ENCODE measurements at regions not wholly inside any gene's neighbourhood (a gene's known extent, or its start where the extent isn't known, plus 50 kb on each side); places are given as distances from the start of the nearest gene placed in this dataset.
"Not testable (repeated sequence)": the region's sequence is repeated elsewhere in the genome, so short reads cannot be mapped to it uniquely, and the experiment has no call there.

DNA sequence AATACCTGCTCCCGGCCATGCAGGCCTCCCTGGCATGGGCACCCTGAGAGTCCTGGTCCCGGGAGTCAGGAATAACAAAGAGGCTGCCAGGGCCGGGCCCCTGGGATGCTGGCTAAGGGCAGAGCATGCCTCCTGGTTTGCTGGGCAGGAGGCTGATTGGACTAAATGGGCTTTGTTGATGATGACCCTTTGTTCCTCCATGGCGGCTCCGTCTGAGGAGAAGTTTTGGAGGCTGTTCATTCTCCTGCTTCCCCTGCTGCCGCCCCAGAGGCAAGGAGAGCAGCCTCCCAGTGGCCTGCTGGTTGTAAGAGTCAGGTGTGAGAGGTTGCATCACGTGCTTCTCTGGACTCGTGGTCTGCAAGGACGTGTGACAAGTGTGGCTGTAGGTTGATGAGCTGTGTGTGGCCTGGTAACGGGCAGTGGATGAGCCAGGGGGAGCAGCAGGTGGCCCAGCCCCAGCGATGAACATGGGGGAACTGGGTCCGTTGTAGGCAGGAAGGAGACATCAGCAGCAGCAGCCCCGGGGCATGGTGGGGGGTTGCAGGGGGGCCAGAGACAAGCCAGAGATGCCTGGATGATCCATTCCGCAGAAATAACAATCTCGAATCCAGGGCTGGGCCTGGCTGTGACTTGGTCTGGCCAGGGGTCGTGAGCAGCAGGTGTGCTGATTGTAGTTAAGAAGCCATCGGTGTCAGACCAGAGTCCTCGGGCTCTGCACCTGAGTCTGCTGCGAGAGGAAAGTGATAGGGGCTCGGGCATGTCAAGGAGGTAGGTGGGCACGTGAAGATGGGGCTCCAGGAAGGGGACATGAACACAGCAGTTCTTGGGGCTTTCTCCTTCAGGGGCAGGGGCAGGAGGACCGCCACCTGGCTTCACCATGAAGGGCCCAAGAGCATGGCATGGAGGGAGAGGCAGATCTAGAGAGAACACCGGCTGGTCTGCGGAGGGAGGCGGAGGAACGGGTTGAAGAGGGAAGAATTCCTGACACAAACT, 101.4 kb downstream of the TNFRSF13B start:
- H3K79me1 ChIP-seq (ENCODE audit: insufficient read depth, low read depth, low read length, poor library complexity, severe bottlenecking) = no peaks in the 10 kb centered on the region
- H3K4me2 ChIP-seq (ENCODE audit: insufficient read depth, insufficient read length, low read length) = no peak overlapping the region
- no peak overlapping the region for H3K4ac ChIP-seq (ENCODE audit: low read depth, low read length)
- no peak overlapping the region for H4K91ac ChIP-seq (ENCODE audit: insufficient read length, low read depth, low read length)
- no peak overlapping the region for H3K9ac ChIP-seq (ENCODE audit: extremely low read depth, insufficient read length, low read length)
- TF ChIP-seq, protein P1, sequence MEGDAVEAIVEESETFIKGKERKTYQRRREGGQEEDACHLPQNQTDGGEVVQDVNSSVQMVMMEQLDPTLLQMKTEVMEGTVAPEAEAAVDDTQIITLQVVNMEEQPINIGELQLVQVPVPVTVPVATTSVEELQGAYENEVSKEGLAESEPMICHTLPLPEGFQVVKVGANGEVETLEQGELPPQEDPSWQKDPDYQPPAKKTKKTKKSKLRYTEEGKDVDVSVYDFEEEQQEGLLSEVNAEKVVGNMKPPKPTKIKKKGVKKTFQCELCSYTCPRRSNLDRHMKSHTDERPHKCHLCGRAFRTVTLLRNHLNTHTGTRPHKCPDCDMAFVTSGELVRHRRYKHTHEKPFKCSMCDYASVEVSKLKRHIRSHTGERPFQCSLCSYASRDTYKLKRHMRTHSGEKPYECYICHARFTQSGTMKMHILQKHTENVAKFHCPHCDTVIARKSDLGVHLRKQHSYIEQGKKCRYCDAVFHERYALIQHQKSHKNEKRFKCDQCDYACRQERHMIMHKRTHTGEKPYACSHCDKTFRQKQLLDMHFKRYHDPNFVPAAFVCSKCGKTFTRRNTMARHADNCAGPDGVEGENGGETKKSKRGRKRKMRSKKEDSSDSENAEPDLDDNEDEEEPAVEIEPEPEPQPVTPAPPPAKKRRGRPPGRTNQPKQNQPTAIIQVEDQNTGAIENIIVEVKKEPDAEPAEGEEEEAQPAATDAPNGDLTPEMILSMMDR (conservative IDR thresholded peaks at IDR 0.05) = no peak
- Mint-ChIP-seq H3K27me3 (ENCODE audit: low read depth) (peaks cover 5% of the 10 kb centered on the region), H3K4me1 (peaks cover 21 to 24% of the 10 kb centered on the region in 2 experiments), H3K9me3 (no peaks in the 10 kb centered on the region; a peak in 1 of 5 replicates), H3K36me3 (ENCODE audit: insufficient read depth in 1 of 3, low read depth in 3 of 3) (no peaks in the 10 kb centered on the region; a peak in 1 of 7 replicates), H3K4me3 (no peak overlapping the region; a peak in 1 of 5 replicates), H3K27ac (peak overlapping the region in 1 of 3 experiments; percentile 81; a peak in 1 of 7 replicates)
- no peak overlapping the region for H2BK5ac ChIP-seq (ENCODE audit: insufficient read length, low read length)
- H2BK20ac ChIP-seq (ENCODE audit: low read depth, low read length, poor library complexity, severe bottlenecking) = no peak overlapping the region
- no peak overlapping the region for H3K14ac ChIP-seq (ENCODE audit: insufficient read depth, low read length)
- WGBS (ENCODE audit: extremely low coverage, insufficient read length, low lambda C conversion rate) = no CpG with 5 or more reads among the region's 26 CpGs
- H4K8ac ChIP-seq (replicated peaks; ENCODE audit: insufficient read length, low read depth, low read length) = no peak overlapping the region
- DNase-seq = peak; percentile 24
- H4K20me1 ChIP-seq (ENCODE audit: control insufficient read depth, insufficient read depth, insufficient read length) = no peaks in the 10 kb centered on the region
- H3K18ac ChIP-seq (ENCODE audit: insufficient read length, low read depth, low read length) = no peak overlapping the region
- no peaks in the 10 kb centered on the region for H3K23me2 ChIP-seq (ENCODE audit: insufficient read length, low read depth, low read length, poor library complexity, severe bottlenecking)
- H3K56ac ChIP-seq (ENCODE audit: insufficient read length, low read depth, low read length) = no peak overlapping the region
- H3T11ph ChIP-seq (ENCODE audit: low read length) = no peak overlapping the region
- H2AK5ac ChIP-seq (ENCODE audit: insufficient read length, low read length) = no peak overlapping the region
- no peaks in the 10 kb centered on the region for H3K4me1 ChIP-seq (ENCODE audit: insufficient read depth, low read length)
- H2BK15ac ChIP-seq (ENCODE audit: low read depth, low read length) = no peak overlapping the region
- no peaks in the 10 kb centered on the region for H3K27me3 ChIP-seq (ENCODE audit: insufficient read depth, low read length)
- H2BK120ac ChIP-seq (ENCODE audit: low read depth, low read length, poor library complexity, severe bottlenecking) = no peak overlapping the region
- H3K27ac ChIP-seq (ENCODE audit: insufficient read length, low read depth, low read length) = no peak overlapping the region
- H3K23ac ChIP-seq (ENCODE audit: insufficient read length, low read depth, low read length) = no peak overlapping the region
- no peak overlapping the region for H2AFZ ChIP-seq (ENCODE audit: low read length)
- H2BK12ac ChIP-seq (ENCODE audit: insufficient read length, low read depth, low read length) = no peak overlapping the region
- H3K9me3 ChIP-seq (ENCODE audit: control insufficient read depth, low read depth, low read length) = no peaks in the 10 kb centered on the region
- no peaks in the 10 kb centered on the region for H3K79me2 ChIP-seq (ENCODE audit: insufficient read depth, low read length)
- H4K5ac ChIP-seq (ENCODE audit: insufficient read length, low read depth, low read length) = no peak overlapping the region

DNA sequence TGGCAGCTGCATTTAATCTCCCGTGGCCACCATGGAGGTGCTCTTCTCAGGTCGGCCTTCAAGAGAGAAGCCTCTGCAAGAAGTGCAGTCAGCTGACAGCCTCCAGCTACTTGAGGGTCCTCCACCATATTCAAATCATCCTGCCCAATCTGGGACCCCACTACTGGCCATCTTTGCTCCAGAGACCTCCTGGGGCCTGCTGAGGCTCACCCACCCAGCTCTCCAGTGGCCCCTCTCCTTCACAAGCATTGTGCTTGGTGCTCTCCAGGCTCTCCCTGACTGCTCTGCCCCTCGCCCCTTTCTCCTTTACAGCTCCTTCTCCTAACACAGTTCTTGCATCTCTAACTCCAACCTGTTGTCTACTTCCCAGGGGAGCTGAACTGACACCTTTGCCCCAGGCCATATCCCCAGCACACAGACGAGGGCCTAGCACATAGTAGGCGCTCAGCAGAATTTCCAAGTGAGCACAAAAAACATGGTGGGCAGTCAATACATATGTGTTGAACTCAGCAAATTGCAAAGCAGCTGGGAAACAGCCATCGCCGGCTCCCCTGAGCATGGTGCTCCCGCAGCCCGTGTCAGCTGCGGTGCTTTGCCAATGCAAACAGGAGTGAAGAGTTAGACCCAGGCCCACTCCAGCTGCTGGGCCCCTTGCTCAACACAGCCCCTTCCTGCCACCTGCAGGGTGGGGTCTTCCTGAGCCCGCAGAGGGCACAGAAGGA, 102.2 kb downstream of the TNFRSF13B start:
- not testable (repeated sequence) for H3T11ph ChIP-seq (ENCODE audit: low read length); H3K9me3 Mint-ChIP-seq; H3K27ac Mint-ChIP-seq; H3K27me3 Mint-ChIP-seq (ENCODE audit: low read depth); H2BK12ac ChIP-seq (ENCODE audit: insufficient read length, low read depth, low read length); H3K23me2 ChIP-seq (ENCODE audit: insufficient read length, low read depth, low read length, poor library complexity, severe bottlenecking); H3K79me2 ChIP-seq (ENCODE audit: insufficient read depth, low read length); H3K4me3 Mint-ChIP-seq; H3K9ac ChIP-seq (ENCODE audit: extremely low read depth, insufficient read length, low read length); H4K20me1 ChIP-seq (ENCODE audit: control insufficient read depth, insufficient read depth, insufficient read length); H2BK15ac ChIP-seq (ENCODE audit: low read depth, low read length); H3K79me1 ChIP-seq (ENCODE audit: insufficient read depth, low read depth, low read length, poor library complexity, severe bottlenecking); H3K4me2 ChIP-seq (ENCODE audit: insufficient read depth, insufficient read length, low read length); H3K27me3 ChIP-seq (ENCODE audit: insufficient read depth, low read length); H3K18ac ChIP-seq (ENCODE audit: insufficient read length, low read depth, low read length); H2AFZ ChIP-seq (ENCODE audit: low read length); H3K23ac ChIP-seq (ENCODE audit: insufficient read length, low read depth, low read length); H4K8ac ChIP-seq (replicated peaks; ENCODE audit: insufficient read length, low read depth, low read length); H3K36me3 Mint-ChIP-seq (ENCODE audit: insufficient read depth in 1 of 3, low read depth in 3 of 3); H4K91ac ChIP-seq (ENCODE audit: insufficient read length, low read depth, low read length); H3K27ac ChIP-seq (ENCODE audit: insufficient read length, low read depth, low read length); H4K5ac ChIP-seq (ENCODE audit: insufficient read length, low read depth, low read length); H3K4ac ChIP-seq (ENCODE audit: low read depth, low read length); H3K56ac ChIP-seq (ENCODE audit: insufficient read length, low read depth, low read length); H2BK20ac ChIP-seq (ENCODE audit: low read depth, low read length, poor library complexity, severe bottlenecking); H2AK5ac ChIP-seq (ENCODE audit: insufficient read length, low read length); H3K9me3 ChIP-seq (ENCODE audit: control insufficient read depth, low read depth, low read length); H2BK5ac ChIP-seq (ENCODE audit: insufficient read length, low read length); H2BK120ac ChIP-seq (ENCODE audit: low read depth, low read length, poor library complexity, severe bottlenecking); H3K14ac ChIP-seq (ENCODE audit: insufficient read depth, low read length); H3K4me1 ChIP-seq (ENCODE audit: insufficient read depth, low read length)
- WGBS (ENCODE audit: extremely low coverage, insufficient read length, low lambda C conversion rate) = no CpG with 5 or more reads among the region's 11 CpGs
- DNase-seq = peak; percentile 21
- H3K4me1 Mint-ChIP-seq = peaks cover 21 to 24% of the 10 kb centered on the region in 2 experiments

Measured in H9 (cell line).